SW480 (cell line): ENCODE measurements at regions not wholly inside any gene's neighbourhood (a gene's known extent, or its start where the extent isn't known, plus 50 kb on each side); places are given as distances from the start of the nearest gene placed in this dataset.
"Not testable (repeated sequence)": the region's sequence is repeated elsewhere in the genome, so short reads cannot be mapped to it uniquely, and the experiment has no call there.

ENCODE experiments used
- DNase-seq: peaks from one replicate; pipeline ENCODE4 v3.0.0-alpha.2; 2016; ENCODE audit warnings: low spot score

DNA sequence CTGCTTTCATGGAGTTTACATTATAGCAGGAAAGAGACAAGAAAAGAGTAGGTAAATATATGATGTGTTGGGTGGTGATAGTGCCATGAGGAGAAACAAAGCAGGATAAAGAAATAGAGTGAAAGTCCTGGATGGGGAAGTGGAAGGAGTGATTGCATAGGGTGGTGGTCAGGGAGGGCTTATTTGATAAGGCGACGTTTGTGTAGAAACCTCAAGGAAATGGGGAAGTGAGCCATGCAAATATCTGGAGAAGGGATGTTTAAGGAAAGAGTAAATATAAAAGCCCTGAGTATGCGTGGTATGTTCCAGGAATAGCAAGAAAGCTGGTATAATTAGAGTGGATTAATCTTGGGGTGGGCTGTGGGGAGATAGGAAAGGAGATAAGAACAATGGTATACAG lies 134.7 kb upstream of the SV2C start:
- no peak for DNase-seq

DNA sequence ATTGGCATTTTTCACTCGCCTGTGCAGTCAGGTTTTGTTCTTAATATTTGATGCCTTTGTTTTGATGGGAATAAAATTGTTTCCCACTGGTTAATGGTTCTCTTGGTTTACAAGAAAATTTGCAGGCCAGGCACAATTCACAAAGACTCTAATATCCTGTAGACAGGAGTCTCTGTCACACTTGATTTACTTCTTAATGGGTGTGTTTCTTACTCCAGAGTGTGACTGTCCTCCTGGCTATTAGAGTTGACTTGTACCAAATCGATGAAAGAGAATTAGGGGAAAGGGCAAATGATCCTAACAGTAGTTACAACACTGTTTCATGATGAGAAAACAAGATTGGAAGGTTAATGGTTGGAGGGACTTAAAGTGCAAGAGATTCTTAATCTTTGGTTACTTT lies 142.8 kb upstream of the SV2C start:
- no peak for DNase-seq

DNA sequence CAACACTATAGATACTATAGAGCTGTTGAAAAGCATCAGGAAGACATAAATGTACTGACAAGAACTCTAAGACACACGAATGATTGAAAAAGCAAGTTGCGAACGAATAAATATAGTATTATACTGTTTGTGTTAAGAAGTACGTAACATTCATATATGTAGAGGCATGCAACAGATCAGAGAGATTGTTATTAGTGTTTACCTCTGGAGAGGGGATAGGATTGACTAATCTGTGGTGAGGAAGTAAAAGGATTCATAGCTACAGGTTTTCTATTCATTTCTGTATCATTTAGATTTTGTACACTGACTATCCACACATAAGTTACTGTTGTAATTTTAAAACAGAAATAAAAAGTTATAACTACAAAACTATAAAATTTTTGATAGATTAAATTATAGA lies 147.6 kb upstream of the SV2C start:
- DNase-seq = no peak

DNA sequence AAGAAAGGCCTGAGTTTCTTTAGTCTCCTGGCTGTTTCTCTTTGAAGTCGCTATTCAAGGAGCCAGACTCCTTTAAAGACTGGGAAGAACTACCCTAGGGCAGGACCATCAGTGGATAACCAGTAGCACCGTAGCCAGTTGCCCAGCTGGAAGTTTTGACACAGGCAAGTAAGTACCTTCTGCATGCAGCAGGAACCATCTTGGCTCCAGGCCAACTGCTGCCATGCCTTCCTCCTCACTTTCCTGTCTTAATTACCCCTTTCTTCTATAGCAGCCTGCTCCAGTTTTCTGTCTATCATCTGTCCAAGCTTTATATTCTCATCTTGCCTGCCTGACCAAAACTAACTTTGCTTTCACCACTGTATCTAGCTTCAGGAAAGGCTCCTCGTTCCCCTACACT lies 149.7 kb upstream of the SV2C start:
- DNase-seq = no peak

DNA sequence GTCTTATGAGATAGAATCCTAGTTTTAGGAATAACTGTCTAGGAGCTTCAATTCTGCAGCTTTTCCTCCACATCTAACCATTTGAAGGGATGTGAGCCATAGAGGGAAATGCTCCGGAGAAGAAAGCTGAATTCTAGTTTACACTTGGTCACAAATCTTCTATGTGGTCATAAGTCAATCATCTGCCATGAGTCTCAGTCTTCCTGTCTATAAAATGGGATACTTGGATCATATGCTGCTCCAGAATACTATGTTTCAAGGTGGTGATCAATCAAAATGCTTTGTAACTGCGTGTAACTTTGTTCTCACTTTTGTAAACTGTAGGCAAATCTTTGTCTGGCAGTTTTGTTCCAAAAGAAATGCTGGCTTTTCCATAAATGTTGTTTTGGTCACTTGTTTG lies 152.0 kb upstream of the SV2C start:
- no peak for DNase-seq

DNA sequence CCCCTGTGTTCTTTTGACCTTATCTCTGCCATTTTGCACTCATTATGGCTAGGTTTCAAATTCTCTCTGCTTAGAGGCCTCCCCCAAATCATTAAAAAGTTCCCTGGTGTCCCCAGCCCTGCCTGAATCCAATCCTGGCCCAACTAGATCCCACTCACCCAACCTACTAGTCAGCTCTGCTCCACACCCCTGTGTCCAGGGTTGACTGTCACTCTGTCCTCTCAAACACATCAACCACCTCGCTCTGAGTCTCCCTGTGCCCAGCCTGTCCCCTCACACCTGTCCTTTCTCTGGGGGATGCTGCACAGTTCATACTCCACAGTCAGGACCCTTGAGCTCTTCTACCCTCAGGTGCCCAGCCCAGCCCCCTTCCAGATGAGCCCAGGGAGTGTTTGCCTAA lies 154.2 kb upstream of the SV2C start:
- DNase-seq = no peak

DNA sequence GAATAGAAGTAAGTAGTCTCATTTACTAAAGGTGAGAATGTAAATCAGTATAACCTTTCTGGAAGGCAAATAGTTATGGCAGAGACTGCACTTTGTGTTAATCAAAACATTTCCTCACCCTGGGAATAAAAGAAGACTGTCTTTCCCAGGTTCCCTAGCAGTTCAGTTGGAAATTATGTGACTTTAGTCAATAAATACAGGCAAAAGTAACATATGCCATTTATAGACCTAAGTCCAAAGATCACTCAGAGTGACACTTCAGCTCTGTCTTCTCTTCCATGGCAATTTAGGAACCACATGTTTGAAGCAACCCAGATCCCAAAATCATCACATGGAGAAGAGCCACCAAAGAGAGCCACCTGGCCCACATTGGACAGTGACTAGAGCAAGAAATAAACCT lies 160.7 kb upstream of the SV2C start:
- DNase-seq = no peak

DNA sequence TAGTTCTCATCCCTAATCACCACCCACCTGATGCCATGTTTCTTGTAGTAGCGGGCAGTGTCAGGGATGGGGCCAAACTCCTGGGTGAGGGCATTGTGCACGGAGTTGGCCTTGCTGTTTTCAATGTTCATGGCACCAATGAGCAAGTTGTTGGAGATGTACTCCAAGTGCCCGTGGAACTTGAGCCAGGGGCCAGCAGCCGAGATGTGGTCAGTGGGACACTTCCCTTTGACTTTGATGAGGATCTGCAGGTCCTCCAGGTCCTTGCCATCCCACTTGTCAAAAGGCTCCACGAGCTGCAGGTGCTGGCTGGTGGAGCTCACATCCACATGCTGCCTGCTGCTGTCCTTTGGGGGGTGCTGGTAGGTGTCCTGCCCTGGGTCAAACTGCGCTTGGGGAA lies 162.2 kb upstream of the SV2C start:
- DNase-seq = no peak

DNA sequence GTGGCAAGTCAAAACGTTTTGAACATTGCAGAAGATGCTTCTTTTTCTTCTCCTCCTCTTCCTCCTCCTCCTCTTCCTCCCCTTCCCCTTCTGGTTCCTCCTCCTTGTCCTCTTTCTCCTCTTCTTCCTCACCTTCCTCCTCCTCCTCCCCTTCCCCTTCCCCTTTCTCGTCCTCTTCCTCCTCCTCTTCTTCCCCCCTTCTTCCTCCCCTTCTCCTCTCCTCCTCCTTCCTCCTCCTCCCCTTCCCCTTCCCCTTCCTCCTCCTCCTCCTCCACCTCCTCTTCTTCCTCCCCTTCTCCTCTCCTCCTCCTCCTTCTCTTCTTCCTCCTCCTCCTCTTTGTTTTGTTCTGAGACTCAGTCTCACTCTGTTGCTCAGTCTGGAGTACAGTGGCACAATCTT lies 167.0 kb upstream of the SV2C start:
- DNase-seq = no peak

DNA sequence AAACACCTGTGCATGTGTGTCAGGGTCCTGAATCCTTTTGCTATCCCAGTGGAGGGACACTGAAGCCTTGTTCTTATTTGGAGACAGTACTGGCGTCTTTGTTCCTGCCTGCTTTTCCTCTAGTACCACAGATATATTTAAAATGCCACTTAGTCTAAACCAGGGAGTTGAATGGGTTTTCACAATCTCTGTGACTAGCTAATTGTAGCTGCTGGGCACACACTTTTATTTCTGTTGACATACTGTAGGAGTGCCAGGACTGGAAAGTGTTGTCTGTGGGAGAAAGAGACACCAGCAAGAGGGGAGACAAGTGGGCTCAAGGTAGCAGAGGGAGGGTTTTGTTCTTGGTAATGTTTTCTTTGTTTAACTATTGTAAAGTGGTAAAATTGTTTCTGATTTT lies 174.0 kb upstream of the SV2C start:
- no peak for DNase-seq

DNA sequence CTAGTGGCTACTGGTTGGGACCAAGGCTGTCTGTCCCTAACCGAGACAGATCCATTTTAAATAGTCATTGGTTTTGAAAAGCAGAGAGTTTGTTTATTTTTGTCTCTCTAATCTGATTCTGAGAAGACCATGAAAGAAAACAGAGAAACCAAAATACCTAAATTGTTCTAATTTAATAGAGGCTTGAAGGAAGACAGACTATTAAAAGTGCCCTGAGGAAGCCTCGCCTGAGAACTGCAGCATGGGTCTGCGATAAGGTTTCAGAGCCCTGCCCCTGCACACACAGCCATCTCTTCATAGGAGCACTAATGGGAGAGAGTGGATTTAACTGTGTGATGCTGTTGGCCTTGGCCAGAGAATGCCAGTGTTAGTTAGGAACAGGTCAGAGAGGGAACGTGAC lies 175.5 kb upstream of the SV2C start:
- DNase-seq = no peak

DNA sequence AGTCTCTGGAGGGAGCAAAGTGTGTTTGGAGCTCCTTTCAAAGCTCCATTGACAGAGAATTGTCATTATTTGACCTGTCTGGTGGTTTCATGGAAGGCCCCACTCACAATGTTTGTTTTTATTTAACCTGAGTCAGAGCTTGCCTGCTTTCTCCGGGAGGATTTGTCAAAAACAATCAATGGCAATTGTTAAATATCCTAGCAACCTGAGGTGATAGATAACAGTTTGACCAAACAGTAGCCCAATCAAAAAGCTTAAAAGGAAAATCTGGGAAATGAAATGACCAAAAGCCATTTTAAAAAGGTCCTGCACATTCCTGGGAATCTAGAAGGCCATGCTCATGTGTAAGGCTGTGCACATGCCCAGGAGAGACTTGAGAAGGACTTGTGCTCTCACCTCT lies 177.2 kb upstream of the POC5 start:
- no peak for DNase-seq

DNA sequence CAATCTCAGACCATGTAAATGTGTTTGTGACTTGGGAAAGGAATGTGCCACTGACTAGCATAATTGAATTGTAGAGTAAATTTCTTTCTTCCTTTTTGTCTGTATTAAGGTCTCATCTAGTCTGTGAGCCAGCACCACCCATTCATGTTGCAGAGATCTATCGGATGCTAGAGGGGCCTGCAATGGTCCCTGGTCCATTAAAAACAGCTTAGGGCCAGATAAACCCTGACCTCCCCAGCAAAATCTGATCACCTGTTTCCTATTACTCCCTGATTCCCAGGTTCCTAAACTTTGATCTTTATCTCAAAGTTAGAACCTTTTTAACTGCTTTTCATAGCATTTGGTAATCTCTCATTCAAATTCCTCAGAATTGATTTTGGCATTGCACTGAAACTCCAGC lies 174.5 kb upstream of the POC5 start:
- no peak for DNase-seq

DNA sequence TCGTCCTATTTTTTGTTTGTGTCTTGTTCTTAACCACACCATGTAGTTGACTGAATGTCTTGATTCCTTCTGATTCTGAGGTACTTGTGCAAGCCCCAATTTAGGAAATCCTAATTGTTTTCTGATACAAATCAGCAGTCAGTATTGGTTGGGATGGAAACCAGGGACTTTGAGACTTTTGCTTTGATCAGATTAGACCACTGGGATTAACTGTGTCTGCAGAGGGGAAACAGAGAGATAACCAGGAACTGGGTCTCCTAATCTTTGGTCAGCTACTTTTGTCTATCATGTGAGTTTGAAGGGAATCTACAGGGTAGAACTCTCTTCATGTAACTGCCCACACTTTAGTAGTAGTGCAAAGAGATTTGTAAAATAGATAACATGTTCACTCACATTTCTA lies 173.8 kb upstream of the POC5 start:
- DNase-seq = no peak

DNA sequence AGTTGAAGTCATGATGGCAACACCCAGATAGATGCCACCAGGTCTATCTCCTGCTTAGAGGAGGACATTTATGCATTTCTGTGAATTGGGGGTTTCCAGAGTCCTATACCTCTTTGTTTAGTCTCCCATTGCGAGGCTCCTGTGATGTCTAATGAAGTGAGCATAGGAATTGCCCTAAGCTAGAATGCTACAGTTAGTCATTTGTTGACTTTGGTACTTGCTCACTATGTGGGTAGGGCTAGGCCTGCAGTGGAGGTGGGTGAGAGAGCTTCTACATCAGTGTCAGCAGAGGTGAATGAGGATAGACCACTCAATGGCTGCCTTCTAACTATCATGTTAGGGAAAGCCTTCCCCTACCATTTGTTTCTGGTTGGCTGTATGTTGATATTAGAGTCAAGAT lies 173.3 kb upstream of the POC5 start:
- no peak for DNase-seq

DNA sequence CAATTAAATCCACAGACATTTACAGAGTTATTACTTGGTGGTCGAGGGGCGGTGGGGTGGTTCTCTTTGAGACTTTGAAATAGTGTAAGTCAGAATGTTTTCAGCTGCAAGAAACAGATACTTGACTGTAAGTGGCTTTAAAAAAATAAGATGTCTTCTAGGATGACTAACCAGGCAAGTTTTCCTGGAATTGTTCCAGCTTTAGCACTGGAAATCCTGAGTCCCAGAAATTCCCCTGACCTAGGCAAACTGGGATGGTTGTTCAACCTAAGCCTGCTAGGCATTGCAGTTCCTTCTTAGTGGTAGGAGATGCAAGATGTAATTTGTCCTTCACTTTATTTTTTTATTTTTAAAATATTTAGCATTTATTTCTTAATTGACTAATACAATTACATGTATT lies 169.5 kb upstream of the POC5 start:
- no peak for DNase-seq

DNA sequence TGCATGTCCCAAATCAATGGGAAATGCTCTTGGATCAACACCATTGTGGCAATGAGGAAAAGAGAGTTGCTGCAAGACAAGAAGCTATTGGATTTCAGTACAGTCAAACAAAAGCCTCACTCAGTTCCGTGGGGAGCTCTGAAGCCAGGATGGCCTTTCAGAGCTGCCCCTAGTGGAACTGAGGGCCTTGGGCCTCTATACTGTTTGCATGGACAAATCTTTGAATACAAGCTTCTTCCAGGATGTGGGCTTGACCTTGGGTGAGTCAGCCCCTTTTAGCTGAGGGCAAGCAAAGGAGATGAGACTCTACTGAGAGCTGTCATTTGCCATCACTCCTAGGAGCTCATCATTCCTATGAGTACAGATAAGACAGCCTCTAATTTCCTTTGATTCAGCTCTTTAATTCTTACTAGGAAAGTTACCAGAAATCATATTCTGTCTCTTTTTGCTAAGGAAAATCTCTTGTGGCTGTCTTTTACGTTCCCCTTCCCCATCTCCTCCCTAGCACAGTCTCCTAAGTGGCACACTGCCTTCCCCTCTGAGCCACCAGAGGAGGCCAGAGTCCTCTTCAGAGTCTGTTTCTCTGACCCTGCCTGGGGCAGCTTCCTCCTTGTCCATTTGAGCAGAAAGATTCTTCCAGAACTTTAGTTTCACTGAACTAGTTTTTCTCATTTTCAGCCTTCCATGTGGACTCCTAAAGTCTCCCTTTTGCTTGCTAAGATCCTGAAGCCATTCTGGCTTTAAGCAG lies 168.8 kb upstream of the POC5 start:
- peak; percentile 5 for DNase-seq

DNA sequence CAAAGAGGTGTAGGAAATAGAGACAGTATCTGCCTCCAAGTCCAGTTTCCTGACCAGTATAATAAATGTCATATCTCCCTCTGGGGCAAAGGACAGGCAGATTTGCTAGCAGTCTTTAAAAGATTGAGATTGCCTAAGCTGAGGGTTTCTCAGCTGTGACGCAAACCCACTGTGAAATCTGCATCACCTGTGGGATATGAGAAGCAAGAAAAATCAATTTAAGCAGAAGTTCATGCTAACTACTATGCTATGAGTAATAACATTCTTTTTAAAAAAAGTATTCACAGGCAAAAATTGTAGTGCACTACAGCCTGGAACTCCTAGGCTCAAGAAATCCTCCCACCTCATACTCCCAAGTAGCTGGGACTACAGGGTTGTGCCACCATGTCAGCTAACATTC lies 168.1 kb upstream of the POC5 start:
- DNase-seq = no peak

DNA sequence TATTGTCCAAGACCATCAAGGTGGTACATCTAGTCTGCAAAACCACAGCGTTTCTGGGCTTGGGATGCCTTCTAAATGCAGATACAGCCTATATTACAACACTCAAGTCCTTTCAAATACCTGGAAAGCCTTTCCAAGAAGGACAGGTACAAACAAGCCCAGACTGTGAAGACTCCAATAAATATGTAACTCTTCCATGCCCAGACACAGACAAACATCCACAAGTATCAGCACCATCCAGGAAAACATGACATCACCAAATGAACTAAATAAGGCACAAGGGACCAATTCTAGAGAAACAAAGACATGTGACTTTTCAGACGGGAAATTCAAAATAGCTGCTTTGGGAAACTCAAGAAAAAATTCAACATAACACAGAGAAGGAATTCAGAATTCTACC lies 152.7 kb upstream of the POC5 start:
- no peak for DNase-seq

DNA sequence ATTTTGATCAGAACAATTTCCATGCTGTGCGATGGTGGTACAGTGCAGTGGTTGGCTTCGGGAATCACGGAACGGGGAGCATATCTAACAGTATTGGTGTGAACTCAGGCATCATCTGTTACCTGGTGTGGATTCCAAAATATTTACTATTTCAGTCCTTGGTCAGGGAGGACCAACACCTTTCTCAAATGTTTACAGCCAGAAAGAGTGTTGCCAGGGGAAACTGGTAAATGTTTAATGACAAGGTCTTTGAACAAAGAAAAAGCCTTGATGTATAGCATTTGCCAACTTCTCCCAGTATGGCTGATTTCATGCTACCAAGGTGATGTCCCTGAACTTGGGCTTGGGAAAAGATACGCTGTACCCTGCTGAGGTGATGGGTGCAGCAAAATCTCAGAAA lies 145.6 kb upstream of the POC5 start:
- no peak for DNase-seq

DNA sequence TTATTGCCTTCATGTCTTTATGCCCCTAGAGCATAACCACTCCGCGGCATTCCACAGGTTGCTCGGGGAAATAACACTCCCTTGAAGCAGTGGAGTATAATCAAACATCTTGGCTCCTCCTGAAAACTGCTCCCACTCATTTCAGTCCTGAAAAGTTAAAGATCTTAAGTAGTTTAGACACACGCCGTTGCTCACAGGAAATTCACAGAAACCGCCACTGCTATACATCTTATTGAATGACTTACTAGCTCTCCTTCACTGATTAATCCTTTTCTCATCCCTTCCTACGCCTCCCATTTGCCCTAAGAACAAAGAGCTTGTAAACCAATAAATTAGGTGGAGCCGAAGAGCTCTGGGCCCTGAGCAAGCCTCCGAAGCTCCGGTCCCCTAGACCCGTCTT lies 142.4 kb upstream of the POC5 start:
- not testable (repeated sequence) for DNase-seq

DNA sequence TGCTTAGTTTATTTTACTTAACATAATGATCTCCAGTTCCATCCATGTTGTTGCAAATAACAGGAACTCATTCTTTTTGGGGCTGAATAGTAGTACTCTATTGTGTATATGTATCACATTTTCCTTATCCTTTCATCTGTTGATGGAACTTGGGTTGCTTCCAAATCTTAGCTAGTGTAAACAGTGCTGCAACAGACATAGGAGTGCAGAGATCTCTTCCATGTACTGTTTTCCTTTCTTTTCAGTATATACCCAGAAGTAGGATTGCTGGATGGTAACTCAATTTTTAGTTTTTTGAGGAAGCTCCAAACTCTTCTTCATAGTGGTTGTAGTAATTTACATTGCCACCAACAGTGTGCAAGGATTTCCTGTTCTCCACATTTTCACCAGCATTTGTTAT lies 138.8 kb upstream of the POC5 start:
- DNase-seq = no peak

DNA sequence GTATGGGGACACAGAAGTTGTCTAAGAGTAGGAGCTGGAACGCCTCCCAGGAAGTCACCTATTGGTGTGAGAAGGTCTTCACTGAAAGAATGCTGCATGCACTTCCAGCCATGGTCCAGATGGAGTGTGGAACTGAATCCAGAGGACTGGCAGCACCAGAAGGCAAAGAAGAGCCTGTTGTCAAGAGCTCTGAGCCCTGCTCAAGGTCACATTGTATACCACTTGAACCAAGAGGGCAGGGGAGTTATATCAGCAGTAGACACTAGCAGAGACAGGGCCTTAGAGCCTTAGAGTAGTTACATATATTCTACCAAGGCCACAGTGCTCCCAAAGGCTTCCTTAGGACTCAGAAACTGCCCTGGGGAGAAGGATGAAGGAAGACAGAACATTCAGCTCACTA lies 130.8 kb upstream of the POC5 start:
- DNase-seq = no peak

DNA sequence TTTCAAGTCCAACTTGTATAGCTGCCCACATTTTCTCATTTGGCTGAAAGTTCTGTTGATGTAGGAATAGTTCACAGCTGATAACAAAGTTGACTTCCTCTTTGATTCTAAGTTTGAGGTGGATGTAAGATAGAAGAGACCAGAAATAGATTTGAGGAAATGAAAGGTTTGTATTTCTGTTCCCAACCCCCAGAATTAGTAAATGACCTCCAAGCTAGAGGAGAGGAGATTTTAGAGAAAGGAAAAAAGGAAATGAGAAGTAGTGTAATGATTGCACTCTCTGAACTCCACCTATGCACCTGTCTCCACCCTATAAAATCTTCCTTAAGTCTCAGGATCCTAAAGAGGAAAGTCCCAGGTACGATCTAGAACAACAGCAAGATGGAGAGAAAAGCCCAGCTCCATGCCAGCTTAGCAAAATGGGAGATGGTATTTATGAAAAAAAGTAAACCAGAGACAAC lies 130.4 kb upstream of the POC5 start:
- no peak for DNase-seq

DNA sequence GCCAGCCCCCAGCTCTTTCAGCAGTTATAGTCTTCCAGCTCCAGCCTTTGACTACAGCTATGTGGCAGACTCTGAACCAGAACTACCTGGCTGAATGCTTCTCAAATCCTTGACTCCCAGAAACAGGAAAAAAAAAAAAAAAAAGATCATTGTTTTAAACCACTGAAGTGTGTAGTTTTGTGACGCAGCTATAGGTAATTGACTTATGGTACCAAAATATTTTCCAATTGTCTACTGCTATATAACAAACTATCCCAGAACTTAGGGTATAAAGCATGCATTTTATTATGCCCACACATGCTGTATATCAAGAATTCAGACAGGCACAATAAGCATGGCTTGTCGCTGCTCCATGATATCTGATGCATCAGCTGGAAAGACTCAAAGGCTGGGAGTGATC lies 127.1 kb upstream of the POC5 start:
- no peak for DNase-seq
